Liver (tissue), 7 donors: ENCODE measurements at regions not wholly inside any gene's neighbourhood (a gene's known extent, or its start where the extent isn't known, plus 50 kb on each side); places are given as distances from the start of the nearest gene placed in this dataset.

ENCODE experiments used
- DNase-seq: peaks from one replicate; pipeline ENCODE4 v3.0.0-alpha.2; 2017; ENCODE audit warnings: low spot score
- H3K27ac ChIP-seq, 2 donors: one replicate each; pipeline ENCODE4 v1.7.0; 2013; ENCODE audit warnings: inconsistent platforms in 2 of 2, low read length in 2 of 2, control low read depth in 1 of 2, low read depth in 1 of 2, mild to moderate bottlenecking in 1 of 2
- H3K27me3 ChIP-seq, 4 donors: one replicate each; pipeline versions ENCODE4 v1.6.1 to v1.7.0; 2013; ENCODE audit warnings: low read length in 3 of 4, inconsistent platforms in 1 of 4, mild to moderate bottlenecking in 1 of 4, moderate library complexity in 1 of 4; ENCODE audit not compliant: control insufficient read depth in 4 of 4, insufficient read depth in 4 of 4
- H3K36me3 ChIP-seq, 4 donors: one replicate each; pipeline versions ENCODE4 v1.6.1 to v1.7.0; 2013; ENCODE audit warnings: low read length in 3 of 4, mild to moderate bottlenecking in 3 of 4, low read depth in 1 of 4, moderate library complexity in 1 of 4; ENCODE audit not compliant: control insufficient read depth in 4 of 4, insufficient read depth in 3 of 4
- H3K4me1 ChIP-seq, 4 donors: one replicate each; pipeline versions ENCODE4 v1.6.1 to v1.7.0; 2013; ENCODE audit warnings: low read length in 3 of 4, mild to moderate bottlenecking in 3 of 4, moderate library complexity in 1 of 4; ENCODE audit not compliant: control insufficient read depth in 4 of 4, insufficient read depth in 4 of 4
- H3K4me3 ChIP-seq, 3 donors: one replicate each; pipeline versions ENCODE4 v1.6.1 to v1.7.0; 2013; ENCODE audit warnings: low read length in 3 of 3, control low read depth in 1 of 3, low read depth in 1 of 3, mild to moderate bottlenecking in 1 of 3
- H3K9ac ChIP-seq, 2 donors: one replicate each; pipeline ENCODE4 v1.7.0; 2013; ENCODE audit warnings: low read length in 2 of 2, mild to moderate bottlenecking in 2 of 2, moderate library complexity in 2 of 2, control low read depth in 1 of 2, low read depth in 1 of 2
- H3K9me3 ChIP-seq, 4 donors: one replicate each; pipeline versions ENCODE4 v1.6.1 to v1.7.0; 2013; ENCODE audit warnings: low read length in 3 of 4; ENCODE audit not compliant: control insufficient read depth in 4 of 4
- CTCF ChIP-seq: fragments of 150-350 bp; IDR thresholded peaks from 2 replicates; pipeline ENCODE4 v1.5.1; 2017; ENCODE audit warnings: improper control_type of control experiment, low read depth, low read length; ENCODE audit not compliant: missing input control
- EGR1 ChIP-seq, 2 donors: IDR thresholded peaks; 2 replicates each; pipeline ENCODE4 v1.6.1; 2016 to 2018; ENCODE audit warnings: antibody characterized with exemption in 2 of 2, low read depth in 2 of 2
- FOXA1 ChIP-seq: IDR thresholded peaks from 2 replicates; pipeline ENCODE4 v1.6.1; 2016; ENCODE audit warnings: antibody characterized with exemption
- FOXA2 ChIP-seq: IDR thresholded peaks from 2 replicates; pipeline ENCODE4 v1.6.1; 2016; ENCODE audit warnings: antibody characterized with exemption
- GABPA ChIP-seq, 2 donors: IDR thresholded peaks in 1 of 2; conservative IDR thresholded peaks in 1 of 2; 2 replicates each; pipeline ENCODE4 v1.6.1; 2016; ENCODE audit warnings: antibody characterized with exemption in 2 of 2, mild to moderate bottlenecking in 1 of 2, moderate library complexity in 1 of 2
- HNF4A ChIP-seq, 2 donors: conservative IDR thresholded peaks; 2 replicates each; pipeline ENCODE4 v1.6.1; 2016; ENCODE audit warnings: antibody characterized with exemption in 2 of 2, mild to moderate bottlenecking in 2 of 2
- HNF4G ChIP-seq: IDR thresholded peaks from 2 replicates; pipeline ENCODE4 v1.6.1; 2016; ENCODE audit warnings: antibody characterized with exemption
- JUND ChIP-seq, 2 donors: IDR thresholded peaks; 2 replicates each; pipeline ENCODE4 v1.6.1; 2016; ENCODE audit warnings: antibody characterized with exemption in 2 of 2
- NR2F2 ChIP-seq: IDR thresholded peaks from 2 replicates; pipeline ENCODE4 v1.6.1; 2016; ENCODE audit warnings: antibody characterized with exemption
- RAD21 ChIP-seq, 2 donors: IDR thresholded peaks; 2 replicates each; pipeline ENCODE4 v1.6.1; 2016; ENCODE audit warnings: antibody characterized with exemption in 2 of 2, mild to moderate bottlenecking in 2 of 2
- REST ChIP-seq: IDR thresholded peaks from 2 replicates; pipeline ENCODE4 v1.6.1; 2016; ENCODE audit warnings: antibody characterized with exemption, mild to moderate bottlenecking
- RXRA ChIP-seq, 2 donors: IDR thresholded peaks; 2 replicates each; pipeline ENCODE4 v1.6.1; 2017 to 2018; ENCODE audit warnings: antibody characterized with exemption in 2 of 2, mild to moderate bottlenecking in 1 of 2
- SP1 ChIP-seq: IDR thresholded peaks from 2 replicates; pipeline ENCODE4 v1.6.1; 2018; ENCODE audit warnings: antibody characterized with exemption, mild to moderate bottlenecking
- YY1 ChIP-seq: IDR thresholded peaks from 2 replicates; pipeline ENCODE4 v1.6.1; 2016; ENCODE audit warnings: antibody characterized with exemption, mild to moderate bottlenecking
- TF ChIP-seq, protein P1 (sequence below): IDR thresholded peaks from 2 replicates; pipeline ENCODE4 v1.6.1; 2016; ENCODE audit warnings: antibody characterized with exemption
- TF ChIP-seq, protein P2 (sequence below): IDR thresholded peaks from 2 replicates; pipeline ENCODE4 v1.6.1; 2016; ENCODE audit warnings: antibody characterized with exemption
- TF ChIP-seq, protein P3 (sequence below): IDR thresholded peaks from 2 replicates; pipeline ENCODE4 v1.6.1; 2016; ENCODE audit warnings: antibody characterized with exemption
- donor health status: healthy.
- donor health status: healthy.
- donor health status: healthy.
- donor health status: healthy.

GRCh38 chr5:99030906-99031440 lies 102.2 kb upstream of the CHD1 start:
- Histone ChIP-seq H3K27me3 (no peaks in the 10 kb centered on the region), H3K27ac (no peak overlapping the region), H3K4me1 (peaks cover under 1 to 26% (median 20%) of the 10 kb centered on the region in 4 donors), H3K4me3 (no peak overlapping the region), H3K36me3 (no peaks in the 10 kb centered on the region), H3K9me3 (no peaks in the 10 kb centered on the region), H3K9ac (no peak overlapping the region)
- no peak for DNase-seq
- TF ChIP-seq, protein P1, sequence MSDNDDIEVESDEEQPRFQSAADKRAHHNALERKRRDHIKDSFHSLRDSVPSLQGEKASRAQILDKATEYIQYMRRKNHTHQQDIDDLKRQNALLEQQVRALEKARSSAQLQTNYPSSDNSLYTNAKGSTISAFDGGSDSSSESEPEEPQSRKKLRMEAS = no peak
- TF ChIP-seq GABPA (IDR thresholded peaks at IDR 0.05 in 1 of 2, conservative IDR thresholded peaks at IDR 0.05 in 1 of 2) (no peak), RAD21 (IDR thresholded peaks at IDR 0.05) (no peak), NR2F2 (no peak), HNF4A (conservative IDR thresholded peaks at IDR 0.05) (no peak), REST (no peak), RXRA (IDR thresholded peaks at IDR 0.05) (no peak), CTCF (no peak), EGR1 (IDR thresholded peaks at IDR 0.05; ENCODE audit: low read depth in 2 of 2) (no peak), SP1 (no peak), YY1 (no peak), HNF4G (no peak), FOXA2 (no peak), JUND (IDR thresholded peaks at IDR 0.05) (no peak), FOXA1 (no peak)
- TF ChIP-seq, protein P2, sequence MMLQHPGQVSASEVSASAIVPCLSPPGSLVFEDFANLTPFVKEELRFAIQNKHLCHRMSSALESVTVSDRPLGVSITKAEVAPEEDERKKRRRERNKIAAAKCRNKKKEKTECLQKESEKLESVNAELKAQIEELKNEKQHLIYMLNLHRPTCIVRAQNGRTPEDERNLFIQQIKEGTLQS = no peak
- TF ChIP-seq, protein P3, sequence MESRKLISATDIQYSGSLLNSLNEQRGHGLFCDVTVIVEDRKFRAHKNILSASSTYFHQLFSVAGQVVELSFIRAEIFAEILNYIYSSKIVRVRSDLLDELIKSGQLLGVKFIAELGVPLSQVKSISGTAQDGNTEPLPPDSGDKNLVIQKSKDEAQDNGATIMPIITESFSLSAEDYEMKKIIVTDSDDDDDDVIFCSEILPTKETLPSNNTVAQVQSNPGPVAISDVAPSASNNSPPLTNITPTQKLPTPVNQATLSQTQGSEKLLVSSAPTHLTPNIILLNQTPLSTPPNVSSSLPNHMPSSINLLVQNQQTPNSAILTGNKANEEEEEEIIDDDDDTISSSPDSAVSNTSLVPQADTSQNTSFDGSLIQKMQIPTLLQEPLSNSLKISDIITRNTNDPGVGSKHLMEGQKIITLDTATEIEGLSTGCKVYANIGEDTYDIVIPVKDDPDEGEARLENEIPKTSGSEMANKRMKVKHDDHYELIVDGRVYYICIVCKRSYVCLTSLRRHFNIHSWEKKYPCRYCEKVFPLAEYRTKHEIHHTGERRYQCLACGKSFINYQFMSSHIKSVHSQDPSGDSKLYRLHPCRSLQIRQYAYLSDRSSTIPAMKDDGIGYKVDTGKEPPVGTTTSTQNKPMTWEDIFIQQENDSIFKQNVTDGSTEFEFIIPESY = no peak
